B cell (primary cell): ENCODE measurements at regions not wholly inside any gene's neighbourhood (a gene's known extent, or its start where the extent isn't known, plus 50 kb on each side); places are given as distances from the start of the nearest gene placed in this dataset.
"Not testable (repeated sequence)": the region's sequence is repeated elsewhere in the genome, so short reads cannot be mapped to it uniquely, and the experiment has no call there.

Experiments used
- CTCF ChIP-seq: fragments of 200-600 bp; IDR thresholded peaks from one replicate; pipeline ENCODE4 v1.8.0; 2022; ENCODE audit warnings: antibody characterized with exemption, mild to moderate bottlenecking
- EZH2 ChIP-seq: IDR thresholded peaks from 2 replicates; pipeline ENCODE4 v1.6.1; 2012; ENCODE audit warnings: borderline replicate concordance, low read depth, mild to moderate bottlenecking, moderate library complexity, low read length; ENCODE audit not compliant: insufficient read depth, poor library complexity, severe bottlenecking

DNA sequence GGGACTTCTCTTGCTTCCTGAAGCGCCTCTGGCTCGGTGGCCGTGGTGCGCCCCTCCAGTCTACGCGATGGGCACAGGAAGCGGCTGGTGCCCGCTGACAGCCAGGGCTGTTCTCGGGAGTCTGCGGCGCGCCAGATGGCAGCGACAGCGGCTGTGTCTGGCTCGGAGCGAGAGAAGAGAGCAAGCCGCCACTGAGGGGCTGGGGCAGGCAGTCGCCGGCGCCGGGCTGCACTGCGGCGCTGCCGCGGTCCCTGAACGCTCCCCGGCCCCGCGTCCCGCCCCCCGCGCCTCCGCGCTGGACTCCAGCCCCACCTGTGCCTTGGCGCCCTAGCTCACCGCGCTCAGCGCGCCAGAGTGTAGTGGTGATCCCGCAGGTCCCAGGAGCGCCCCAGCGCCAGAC is 2994.6 kb downstream of the RPIA start:
- TF ChIP-seq CTCF, EZH2: not testable (repeated sequence)
